MCF 10A (cell line): ENCODE measurements at regions not wholly inside any gene's neighbourhood (a gene's known extent, or its start where the extent isn't known, plus 50 kb on each side); places are given as distances from the start of the nearest gene placed in this dataset.

Experiments used
- BruUV-seq: library from RNA; stranded (reverse); fragments of 400-500 nt; replicated peaks from 2 replicates; lab custom pipeline; 2021; lab: Mats Ljungman, UMichigan
- CTCF ChIA-PET: fragments of 300-600 bp; sonication (Branson Sonifier 250); formaldehyde crosslinking; extraction: SDS; loops from one replicate; lab custom pipeline; 2021; ENCODE audit warnings: antibody characterized with exemption, inconsistent platforms; lab: Yijun Ruan, JAX
- POLR2A ChIA-PET: fragments of 300-600, 350-650 bp; sonication (Branson Sonifier 250); formaldehyde crosslinking; extraction: SDS; loops from one replicate; lab custom pipeline; 2020; ENCODE audit warnings: antibody characterized with exemption, inconsistent platforms; lab: Yijun Ruan, JAX
- DNase-seq: peaks from one replicate; pipeline ENCODE4 v3.0.0-alpha.2; 2018; ENCODE audit not compliant: unreplicated experiment
- H3K27ac Mint-ChIP-seq: one replicate; pipeline ENCODE4 v1.8.0; 2022; ENCODE audit warnings: mild to moderate bottlenecking, low read depth, mixed read lengths; ENCODE audit not compliant: unreplicated experiment
- H3K27me3 Mint-ChIP-seq: one replicate; pipeline ENCODE4 v1.8.0; 2022; ENCODE audit warnings: mixed read lengths; ENCODE audit not compliant: insufficient read depth, unreplicated experiment
- H3K36me3 Mint-ChIP-seq: one replicate; pipeline ENCODE4 v1.8.0; 2022; ENCODE audit warnings: mild to moderate bottlenecking, moderate library complexity, mixed read lengths; ENCODE audit not compliant: insufficient read depth, unreplicated experiment
- H3K4me1 Mint-ChIP-seq: one replicate; pipeline ENCODE4 v1.8.0; 2022; ENCODE audit warnings: mixed read lengths; ENCODE audit not compliant: insufficient read depth, unreplicated experiment
- H3K4me3 Mint-ChIP-seq: one replicate; pipeline ENCODE4 v1.8.0; 2022; ENCODE audit warnings: mild to moderate bottlenecking, moderate library complexity, mixed read lengths; ENCODE audit not compliant: unreplicated experiment
- H3K9me3 Mint-ChIP-seq: one replicate; pipeline ENCODE4 v1.8.0; 2022; ENCODE audit warnings: mixed read lengths; ENCODE audit not compliant: unreplicated experiment
- intact Hi-C: fragments of 100-400 bp; cut with micrococcal nuclease; formaldehyde crosslinking; loops from 2 replicates; pipeline ENCODE4 v1.14.1; 2022
- TF ChIP-seq, protein P1 (sequence below): fragments of 200-600 bp; IDR thresholded peaks from one replicate; pipeline ENCODE4 v1.8.0; 2022; ENCODE audit warnings: antibody characterized with exemption, mild to moderate bottlenecking; ENCODE audit not compliant: unreplicated experiment

DNA sequence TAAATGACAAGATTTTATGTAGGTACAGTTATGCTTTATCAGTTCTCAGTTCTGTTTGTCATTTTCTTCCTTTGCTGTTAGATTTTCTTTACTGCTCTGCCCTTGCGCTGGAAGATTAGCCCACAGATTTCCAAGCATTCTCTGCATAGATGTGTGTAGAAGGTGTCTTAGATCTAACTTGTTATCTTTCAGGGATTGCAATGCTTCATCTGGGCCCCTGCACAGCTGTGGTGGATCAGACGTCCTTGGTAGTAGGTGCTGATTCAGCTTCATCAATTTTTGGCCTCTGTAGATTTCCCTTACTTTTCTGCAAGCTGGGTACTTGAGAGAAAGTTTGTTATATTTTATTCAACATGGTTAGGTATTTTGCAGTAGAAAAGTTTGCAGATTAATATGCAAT is 115.3 kb upstream of the LINC00305 start:
- H3K4me1 Mint-ChIP-seq, result no peaks in the 10 kb centered on the region
- POLR2A ChIA-PET, result no interaction called here

DNA sequence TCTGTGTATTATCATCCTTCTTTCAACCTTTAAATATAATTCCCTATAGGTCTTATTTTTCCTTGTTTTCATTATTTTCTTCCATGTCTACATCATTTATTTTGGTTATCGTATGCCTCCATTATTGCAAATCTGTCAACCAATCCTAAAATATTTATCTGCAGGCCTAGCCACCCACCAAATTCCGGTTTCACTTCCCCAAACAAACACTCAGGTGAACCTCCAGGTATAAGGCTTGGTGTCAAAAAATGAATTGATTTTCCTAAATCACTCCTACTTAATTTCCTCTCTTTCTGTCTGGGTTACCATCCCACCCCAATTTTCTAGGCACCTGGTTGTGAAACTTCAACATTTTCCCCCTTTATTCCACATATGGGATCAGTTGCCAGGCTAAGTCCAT is 111.9 kb upstream of the LINC00305 start:
- H3K4me3 Mint-ChIP-seq, result no peak overlapping the region
- TF ChIP-seq, protein P1, sequence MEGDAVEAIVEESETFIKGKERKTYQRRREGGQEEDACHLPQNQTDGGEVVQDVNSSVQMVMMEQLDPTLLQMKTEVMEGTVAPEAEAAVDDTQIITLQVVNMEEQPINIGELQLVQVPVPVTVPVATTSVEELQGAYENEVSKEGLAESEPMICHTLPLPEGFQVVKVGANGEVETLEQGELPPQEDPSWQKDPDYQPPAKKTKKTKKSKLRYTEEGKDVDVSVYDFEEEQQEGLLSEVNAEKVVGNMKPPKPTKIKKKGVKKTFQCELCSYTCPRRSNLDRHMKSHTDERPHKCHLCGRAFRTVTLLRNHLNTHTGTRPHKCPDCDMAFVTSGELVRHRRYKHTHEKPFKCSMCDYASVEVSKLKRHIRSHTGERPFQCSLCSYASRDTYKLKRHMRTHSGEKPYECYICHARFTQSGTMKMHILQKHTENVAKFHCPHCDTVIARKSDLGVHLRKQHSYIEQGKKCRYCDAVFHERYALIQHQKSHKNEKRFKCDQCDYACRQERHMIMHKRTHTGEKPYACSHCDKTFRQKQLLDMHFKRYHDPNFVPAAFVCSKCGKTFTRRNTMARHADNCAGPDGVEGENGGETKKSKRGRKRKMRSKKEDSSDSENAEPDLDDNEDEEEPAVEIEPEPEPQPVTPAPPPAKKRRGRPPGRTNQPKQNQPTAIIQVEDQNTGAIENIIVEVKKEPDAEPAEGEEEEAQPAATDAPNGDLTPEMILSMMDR, result no peak
- H3K27ac Mint-ChIP-seq, result no peak overlapping the region
- DNase-seq, result no peak
- BruUV-seq, result no TSS peak
- ChIA-PET CTCF (interaction anchor here (0.7 kb wide), 1 partner anchor 20 kb away, joined by 3 read pairs; no protein-coding TSS in a partner anchor), POLR2A (no interaction called here)
- H3K9me3 Mint-ChIP-seq, result no peaks in the 10 kb centered on the region
- intact Hi-C loops, result no loop called here
- no peaks in the 10 kb centered on the region for H3K36me3 Mint-ChIP-seq
- H3K27me3 Mint-ChIP-seq, result peaks cover 34% of the 10 kb centered on the region
- H3K4me1 Mint-ChIP-seq, result no peaks in the 10 kb centered on the region

More for the DNA sequence above, 115.3 kb upstream of the LINC00305 start:
- Mint-ChIP-seq H3K27ac (no peak overlapping the region), H3K4me3 (no peak overlapping the region), H3K27me3 (peaks cover 28% of the 10 kb centered on the region), H3K9me3 (no peaks in the 10 kb centered on the region), H3K36me3 (no peaks in the 10 kb centered on the region)
- TF ChIP-seq, protein P1, result no peak
- intact Hi-C loops, result no loop called here
- DNase-seq, result no peak
- BruUV-seq, result no TSS peak
- CTCF ChIA-PET, result no interaction called here

DNA sequence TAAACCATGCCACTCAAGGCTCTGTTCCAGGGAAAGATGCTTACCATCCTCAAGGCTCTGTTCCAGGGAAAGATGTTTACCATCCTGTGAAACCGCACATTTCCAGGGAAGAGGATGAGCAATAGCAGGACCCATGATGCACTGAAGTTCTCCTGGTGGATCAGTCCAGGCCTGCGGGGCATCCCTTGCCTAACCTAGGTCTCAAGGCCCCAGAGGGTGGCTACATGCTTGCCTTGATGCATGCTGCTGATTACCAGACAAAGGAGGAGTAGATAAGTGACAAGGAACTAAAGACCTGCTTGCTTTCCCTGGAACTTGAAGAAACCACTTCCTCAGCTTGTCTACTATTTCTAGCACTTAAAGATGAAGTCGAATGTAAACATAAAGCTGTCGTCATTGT is 111.0 kb upstream of the LINC00305 start:
- Mint-ChIP-seq H3K36me3 (no peaks in the 10 kb centered on the region), H3K4me1 (no peaks in the 10 kb centered on the region), H3K27me3 (peaks cover 43% of the 10 kb centered on the region), H3K9me3 (no peaks in the 10 kb centered on the region), H3K27ac (no peak overlapping the region), H3K4me3 (no peak overlapping the region)
- CTCF ChIA-PET, result no interaction called here
- no TSS peak for BruUV-seq
- POLR2A ChIA-PET, result no interaction called here
- TF ChIP-seq, protein P1, result no peak
- intact Hi-C loops, result no loop called here
- DNase-seq, result no peak

DNA sequence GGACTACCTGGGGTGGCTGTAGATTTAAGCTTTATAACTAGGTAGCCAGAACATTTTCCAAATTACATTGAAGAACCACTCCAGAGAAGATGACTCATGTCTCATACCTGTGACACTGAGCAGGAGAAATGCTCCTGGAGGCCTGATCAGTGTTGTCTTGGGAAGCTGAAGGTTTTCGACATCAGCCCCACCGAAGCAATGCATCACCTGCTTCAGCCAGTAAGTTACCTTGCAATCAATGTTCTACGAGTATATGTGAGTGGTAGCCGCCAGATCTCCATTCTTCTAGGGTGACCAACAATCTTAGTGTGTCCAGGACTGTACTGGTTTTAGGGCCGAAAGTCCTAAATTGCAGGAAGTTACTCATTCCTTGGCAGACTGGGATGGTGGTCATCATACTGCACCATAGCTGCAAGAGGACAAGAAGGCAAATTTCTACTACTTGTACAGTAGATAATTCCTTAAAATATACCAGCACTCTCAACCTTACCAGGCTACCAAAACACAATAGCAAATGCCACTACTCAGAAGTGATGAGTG is 109.3 kb upstream of the LINC00305 start:
- TF ChIP-seq, protein P1, result no peak
- intact Hi-C loops, result no loop called here
- Mint-ChIP-seq H3K4me1 (no peaks in the 10 kb centered on the region), H3K27me3 (peaks cover 36% of the 10 kb centered on the region), H3K9me3 (no peaks in the 10 kb centered on the region), H3K27ac (no peak overlapping the region), H3K4me3 (no peak overlapping the region), H3K36me3 (no peaks in the 10 kb centered on the region)
- no TSS peak for BruUV-seq
- CTCF ChIA-PET, result interaction anchor here (1.0 kb wide), 1 partner anchor 9 kb away, joined by 3 read pairs; no protein-coding TSS in a partner anchor
- POLR2A ChIA-PET, result no interaction called here
- DNase-seq, result no peak
